GM12892 (cell line): ENCODE measurements at regions not wholly inside any gene's neighbourhood (a gene's known extent, or its start where the extent isn't known, plus 50 kb on each side); places are given as distances from the start of the nearest gene placed in this dataset.
"Not testable (repeated sequence)": the region's sequence is repeated elsewhere in the genome, so short reads cannot be mapped to it uniquely, and the experiment has no call there.

Source experiments
- POLR2A ChIP-seq: IDR thresholded peaks from 2 replicates; pipeline ENCODE4 v1.6.1; 2011; ENCODE audit warnings: low read depth, low read length, control low read depth
- POLR2AphosphoS5 ChIP-seq: IDR thresholded peaks from 2 replicates; pipeline ENCODE4 v1.6.1; 2011; ENCODE audit warnings: low read depth, low read length, control low read depth

- not testable (repeated sequence) for TF ChIP-seq POLR2A, POLR2AphosphoS5
These were observed 1090.5 kb upstream of the EDIL3 start for GRCh38 chr5:85475151-85475550.
